Choroid plexus epithelial cell (primary cell): ENCODE measurements at regions not wholly inside any gene's neighbourhood (a gene's known extent, or its start where the extent isn't known, plus 50 kb on each side); places are given as distances from the start of the nearest gene placed in this dataset.

Experiments used
- DNase-seq: peaks from one replicate; pipeline ENCODE4 v3.0.0-alpha.2; 2010; ENCODE audit warnings: low read depth
- H3K4me3 ChIP-seq: 2 replicates; pipeline ENCODE4 v1.5.1; 2011; ENCODE audit warnings: low read depth, mild to moderate bottlenecking, control low read depth, low read length, moderate library complexity
- TF ChIP-seq, protein P1 (sequence below): conservative IDR thresholded peaks from 2 replicates; pipeline ENCODE4 v1.5.1; 2011; ENCODE audit warnings: low read depth, mild to moderate bottlenecking, control low read depth, inconsistent platforms, low read length, moderate library complexity

DNA sequence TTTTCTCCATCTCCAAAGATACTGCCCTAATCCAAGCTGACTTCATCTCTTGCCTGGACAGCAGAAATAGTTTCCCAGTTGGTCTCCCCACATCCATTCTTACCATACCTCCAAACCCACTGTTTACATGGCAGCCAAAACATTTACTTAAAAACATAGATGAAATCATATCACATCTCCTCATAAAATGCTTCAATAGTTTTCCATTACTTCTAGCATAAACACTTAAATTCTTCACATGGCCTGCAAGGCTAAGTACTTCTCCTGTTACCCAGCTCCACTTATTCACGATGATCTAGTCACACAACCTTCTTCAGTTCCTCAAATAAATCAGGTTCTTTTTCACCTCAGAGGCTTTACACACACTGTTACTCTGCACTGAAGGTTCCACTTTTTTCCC is 185.8 kb upstream of the ACVR2A start:
- TF ChIP-seq, protein P1, sequence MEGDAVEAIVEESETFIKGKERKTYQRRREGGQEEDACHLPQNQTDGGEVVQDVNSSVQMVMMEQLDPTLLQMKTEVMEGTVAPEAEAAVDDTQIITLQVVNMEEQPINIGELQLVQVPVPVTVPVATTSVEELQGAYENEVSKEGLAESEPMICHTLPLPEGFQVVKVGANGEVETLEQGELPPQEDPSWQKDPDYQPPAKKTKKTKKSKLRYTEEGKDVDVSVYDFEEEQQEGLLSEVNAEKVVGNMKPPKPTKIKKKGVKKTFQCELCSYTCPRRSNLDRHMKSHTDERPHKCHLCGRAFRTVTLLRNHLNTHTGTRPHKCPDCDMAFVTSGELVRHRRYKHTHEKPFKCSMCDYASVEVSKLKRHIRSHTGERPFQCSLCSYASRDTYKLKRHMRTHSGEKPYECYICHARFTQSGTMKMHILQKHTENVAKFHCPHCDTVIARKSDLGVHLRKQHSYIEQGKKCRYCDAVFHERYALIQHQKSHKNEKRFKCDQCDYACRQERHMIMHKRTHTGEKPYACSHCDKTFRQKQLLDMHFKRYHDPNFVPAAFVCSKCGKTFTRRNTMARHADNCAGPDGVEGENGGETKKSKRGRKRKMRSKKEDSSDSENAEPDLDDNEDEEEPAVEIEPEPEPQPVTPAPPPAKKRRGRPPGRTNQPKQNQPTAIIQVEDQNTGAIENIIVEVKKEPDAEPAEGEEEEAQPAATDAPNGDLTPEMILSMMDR, result no peak
- no peak for DNase-seq
- no peak overlapping the region for H3K4me3 ChIP-seq

DNA sequence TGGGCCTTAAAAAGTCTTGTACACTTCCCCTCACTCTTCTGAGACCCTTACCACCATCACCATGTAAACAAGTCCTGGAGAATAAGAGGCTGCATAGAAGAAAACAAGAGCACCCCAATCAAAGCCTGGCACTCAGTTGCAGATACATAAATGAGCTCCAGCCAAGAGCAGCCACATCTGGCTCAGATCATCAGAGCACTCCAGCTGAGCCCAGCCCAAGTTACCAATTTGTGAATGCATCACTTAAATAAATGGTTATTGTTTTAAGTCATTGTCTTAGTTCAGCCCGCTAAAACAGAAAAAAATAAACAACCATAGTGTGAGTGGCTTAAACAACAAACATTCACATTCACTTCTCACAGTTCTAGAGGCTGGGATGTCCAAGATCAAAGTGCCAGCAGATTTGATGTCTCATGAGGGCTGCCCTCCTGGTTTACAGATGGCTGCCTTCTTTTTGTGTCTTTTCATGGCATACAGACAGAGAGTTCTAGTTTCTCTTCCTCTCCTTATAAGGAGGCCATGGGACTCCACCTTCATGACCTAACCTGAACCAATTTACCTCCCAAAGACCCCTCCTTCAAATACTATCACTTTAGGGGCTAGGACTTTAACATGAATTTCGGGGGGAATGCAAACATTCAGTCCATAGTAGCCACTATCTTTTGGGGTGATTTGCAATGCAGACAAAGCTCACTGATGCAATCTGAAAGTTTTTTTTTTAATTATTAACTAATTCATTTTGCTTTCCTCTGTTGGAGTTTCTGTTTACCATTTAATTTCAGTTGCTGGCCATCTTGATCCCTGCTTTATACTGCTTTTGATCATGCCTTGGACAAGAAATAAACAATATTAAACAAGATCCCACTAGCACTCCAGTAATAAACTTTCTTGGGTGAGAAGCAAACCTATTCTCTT is 187.5 kb upstream of the ACVR2A start:
- TF ChIP-seq, protein P1, result no peak
- no peak for DNase-seq
- H3K4me3 ChIP-seq, result no peak overlapping the region

DNA sequence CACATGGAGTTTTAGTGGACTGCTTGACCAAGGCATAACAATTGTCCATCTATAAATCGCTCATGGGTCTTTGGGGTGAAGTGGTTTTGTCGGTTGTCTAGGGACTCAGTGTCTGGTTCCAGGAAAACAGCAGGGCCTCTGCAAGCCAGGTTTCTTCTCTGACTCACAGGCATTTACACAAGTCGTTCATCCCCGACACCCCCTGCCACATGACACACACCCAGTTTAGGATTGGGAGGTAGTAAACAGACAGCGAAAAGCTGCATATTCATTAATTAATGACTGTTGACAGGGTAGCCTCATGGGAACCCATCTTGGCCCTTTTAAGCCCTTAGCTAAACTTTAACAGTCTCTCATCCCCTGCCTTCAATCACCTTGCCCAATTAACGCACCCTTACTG is 194.8 kb upstream of the ACVR2A start:
- no peak for DNase-seq
- TF ChIP-seq, protein P1, result no peak
- H3K4me3 ChIP-seq, result no peak overlapping the region

DNA sequence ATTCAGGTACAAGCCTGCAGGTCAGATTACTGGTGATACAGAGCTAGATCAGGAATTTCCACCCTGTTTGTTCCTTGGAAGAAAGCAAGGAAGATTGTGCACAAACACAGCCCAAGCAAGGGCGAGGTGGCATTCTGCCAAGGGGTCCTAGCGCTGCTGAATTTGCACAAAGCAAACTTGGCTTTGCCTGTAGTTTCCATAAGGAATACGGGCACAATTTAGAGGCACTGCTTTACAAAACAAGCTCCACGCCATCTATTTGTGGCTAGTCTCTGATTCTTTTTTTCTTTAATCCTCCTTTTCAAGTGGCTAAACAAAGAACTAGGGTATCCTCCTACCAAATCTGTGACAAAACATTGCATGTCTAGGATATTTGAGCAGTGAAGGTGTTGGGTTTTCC is 195.5 kb upstream of the ACVR2A start:
- TF ChIP-seq, protein P1, result no peak
- DNase-seq, result no peak
- H3K4me3 ChIP-seq, result no peak overlapping the region

DNA sequence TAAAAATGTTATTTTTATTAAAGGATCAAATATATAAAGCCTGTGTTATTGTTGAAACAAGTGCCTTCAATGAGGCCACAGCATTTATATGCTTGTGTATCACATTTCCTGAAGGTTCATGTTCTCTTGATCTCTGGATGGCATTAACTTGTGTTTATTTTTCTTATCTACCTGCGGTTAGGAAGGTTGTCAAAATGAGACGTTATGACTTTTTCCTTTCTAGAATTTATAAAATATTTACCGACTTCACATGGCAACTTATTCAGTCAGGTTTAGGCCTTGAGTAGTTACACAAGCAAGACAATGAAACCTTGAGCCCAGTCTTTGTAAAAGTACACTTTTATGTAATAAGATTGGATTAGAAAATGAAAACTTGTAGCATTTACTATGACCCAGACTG is 196.4 kb upstream of the ACVR2A start:
- DNase-seq, result no peak
- no peak overlapping the region for H3K4me3 ChIP-seq
- TF ChIP-seq, protein P1, result no peak

DNA sequence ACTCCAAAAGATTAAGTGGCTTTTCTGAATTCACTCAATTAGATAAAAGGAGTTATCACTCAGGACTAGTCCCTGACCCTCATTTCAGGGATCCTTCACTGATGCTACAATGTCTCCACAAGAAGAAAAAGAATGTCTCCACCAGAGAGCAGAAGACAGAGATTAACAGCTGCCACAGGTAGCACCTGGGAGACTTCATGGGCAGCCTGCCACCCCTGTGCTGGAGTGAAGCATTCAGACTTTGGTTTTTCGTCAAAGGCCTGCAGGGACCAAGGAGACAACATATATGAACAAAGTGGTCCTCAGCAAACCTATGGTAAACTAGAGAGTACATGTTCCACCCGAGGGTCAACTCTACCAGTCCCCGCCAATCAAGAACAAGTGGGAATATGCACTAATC is 197.0 kb upstream of the ACVR2A start:
- TF ChIP-seq, protein P1, result no peak
- no peak for DNase-seq
- no peak overlapping the region for H3K4me3 ChIP-seq
